ENCODE measurements at regions not wholly inside any gene's neighbourhood (a gene's known extent, or its start where the extent isn't known, plus 50 kb on each side); places are given as distances from the start of the nearest gene placed in this dataset.

DNA sequence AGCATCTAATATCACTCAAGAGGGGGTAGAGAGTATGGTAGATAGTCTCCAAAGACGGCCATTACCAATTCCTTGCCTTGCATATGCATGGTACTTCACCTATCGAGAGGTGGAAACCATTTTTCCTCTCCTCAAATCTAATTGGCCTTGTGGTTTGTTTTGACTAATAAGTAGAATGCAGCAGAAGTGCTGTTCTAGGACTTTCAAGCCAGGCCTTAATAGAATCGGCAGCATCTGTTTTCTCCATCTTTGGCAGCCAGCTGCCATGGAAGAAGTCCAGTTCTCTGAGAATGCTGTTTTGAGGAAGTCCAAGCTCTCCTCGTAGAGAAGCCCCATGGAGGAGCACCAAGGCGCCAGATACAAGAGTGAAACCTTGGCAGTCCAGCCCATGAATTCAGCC is 59.1 kb upstream of the RASGRP1 start:
- no peak overlapping the region for H3K4me3 ChIP-seq (ENCODE audit: insufficient read length, low read depth)
- no peaks in the 10 kb centered on the region for H3K9me3 ChIP-seq (ENCODE audit: insufficient read depth, low read length)
- no peaks in the 10 kb centered on the region for H3K36me3 ChIP-seq (ENCODE audit: insufficient read depth, insufficient read length, low read length)
- H3K9ac ChIP-seq (ENCODE audit: insufficient read length, low read depth) = no peak overlapping the region
- DNase-seq (ENCODE audit: low read depth, low spot score) = no peak
- H3K27me3 ChIP-seq (ENCODE audit: insufficient read depth, insufficient read length) = no peaks in the 10 kb centered on the region
- H3K4me1 ChIP-seq (ENCODE audit: insufficient read depth, insufficient read length) = no peaks in the 10 kb centered on the region
- no peak for TF ChIP-seq SUZ12 (IDR thresholded peaks at IDR 0.05; ENCODE audit: extremely low read depth, insufficient read depth, insufficient read length)
- TF ChIP-seq YY1 (IDR thresholded peaks at IDR 0.05; ENCODE audit: insufficient read depth, insufficient read length) = no peak
- TF ChIP-seq ZNF274 (IDR thresholded peaks at IDR 0.05; ENCODE audit: low read depth, low read length) = no peak

DNA sequence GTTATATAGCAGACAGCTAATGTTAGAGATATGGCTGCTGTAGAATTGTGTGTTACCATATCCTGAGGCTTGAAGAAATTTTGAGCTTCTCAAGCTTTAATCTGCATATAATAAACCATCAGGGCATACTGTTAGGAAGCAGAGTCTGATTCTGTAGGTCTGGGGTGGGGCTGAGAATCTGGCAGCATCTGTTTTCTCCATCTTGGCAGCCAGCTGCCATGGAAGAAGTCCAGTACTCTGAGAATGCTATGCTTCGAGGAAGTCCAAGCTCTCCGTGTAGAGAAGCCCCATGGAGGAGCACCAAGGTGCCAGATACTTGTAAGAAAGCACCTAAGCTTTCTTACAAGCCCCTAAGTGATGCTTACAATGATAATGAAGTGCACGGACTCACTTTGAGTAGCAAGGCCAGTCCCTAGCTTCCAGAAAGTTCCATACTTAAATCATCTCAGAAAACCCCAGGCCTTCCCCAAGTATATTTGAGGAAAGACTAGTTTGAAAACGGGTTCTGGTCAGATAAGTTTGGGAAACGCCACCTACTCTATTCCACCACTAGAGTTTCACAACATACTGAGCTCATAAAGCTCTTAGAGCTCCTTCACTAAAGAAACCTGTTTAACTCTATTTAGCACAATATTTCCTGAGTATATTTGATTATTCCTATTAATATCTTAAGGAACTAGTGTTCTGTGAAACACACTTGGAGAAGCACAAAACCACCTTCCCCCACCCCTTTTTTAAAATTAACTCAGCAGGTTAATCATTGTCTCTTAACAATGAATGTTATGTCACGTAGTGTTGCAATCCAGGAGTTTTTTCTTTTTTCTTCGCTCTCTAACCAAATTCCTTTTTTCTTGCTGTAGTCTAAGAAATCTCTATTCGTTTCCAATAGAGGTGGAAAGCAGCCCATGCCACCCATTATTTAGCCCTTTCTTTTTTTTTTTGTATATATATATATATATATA is 59.9 kb upstream of the RASGRP1 start:
- Histone ChIP-seq H3K9ac (ENCODE audit: insufficient read length, low read depth) (no peak overlapping the region), H3K4me3 (ENCODE audit: insufficient read length, low read depth) (no peak overlapping the region), H3K4me1 (ENCODE audit: insufficient read depth, insufficient read length) (no peaks in the 10 kb centered on the region), H3K27me3 (ENCODE audit: insufficient read depth, insufficient read length) (no peaks in the 10 kb centered on the region), H3K36me3 (ENCODE audit: insufficient read depth, insufficient read length, low read length) (no peaks in the 10 kb centered on the region), H3K9me3 (ENCODE audit: insufficient read depth, low read length) (no peaks in the 10 kb centered on the region)
- DNase-seq (ENCODE audit: low read depth, low spot score) = no peak
- no peak for TF ChIP-seq ZNF274 (IDR thresholded peaks at IDR 0.05; ENCODE audit: low read depth, low read length)
- TF ChIP-seq YY1 (IDR thresholded peaks at IDR 0.05; ENCODE audit: insufficient read depth, insufficient read length) = no peak
- no peak for TF ChIP-seq SUZ12 (IDR thresholded peaks at IDR 0.05; ENCODE audit: extremely low read depth, insufficient read depth, insufficient read length)

DNA sequence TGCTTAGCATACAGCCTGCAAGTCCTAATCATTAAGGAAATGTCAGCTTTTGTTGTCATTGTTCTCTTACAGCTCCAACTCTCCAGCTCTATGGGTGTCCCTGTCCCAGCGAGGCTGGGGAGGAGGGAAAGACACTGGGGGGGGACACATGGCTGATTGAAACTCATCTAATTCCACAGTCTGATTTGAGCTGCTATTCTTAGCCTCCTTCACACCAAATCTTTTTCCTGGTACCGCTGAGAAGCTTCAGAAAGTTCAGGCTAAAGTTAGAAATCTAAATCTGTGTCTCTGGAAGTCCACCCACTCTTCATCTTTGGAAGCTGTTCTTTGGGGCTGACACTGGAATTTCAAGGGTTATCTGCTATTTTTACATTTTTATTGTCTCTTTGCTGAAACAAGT is 61.3 kb upstream of the RASGRP1 start:
- Histone ChIP-seq H3K4me3 (ENCODE audit: insufficient read length, low read depth) (no peak overlapping the region), H3K9ac (ENCODE audit: insufficient read length, low read depth) (no peak overlapping the region), H3K9me3 (ENCODE audit: insufficient read depth, low read length) (no peaks in the 10 kb centered on the region), H3K36me3 (ENCODE audit: insufficient read depth, insufficient read length, low read length) (no peaks in the 10 kb centered on the region), H3K4me1 (ENCODE audit: insufficient read depth, insufficient read length) (no peaks in the 10 kb centered on the region), H3K27me3 (ENCODE audit: insufficient read depth, insufficient read length) (no peaks in the 10 kb centered on the region)
- no peak for TF ChIP-seq ZNF274 (IDR thresholded peaks at IDR 0.05; ENCODE audit: low read depth, low read length)
- no peak for TF ChIP-seq YY1 (IDR thresholded peaks at IDR 0.05; ENCODE audit: insufficient read depth, insufficient read length)
- no peak for TF ChIP-seq SUZ12 (IDR thresholded peaks at IDR 0.05; ENCODE audit: extremely low read depth, insufficient read depth, insufficient read length)
- DNase-seq (ENCODE audit: low read depth, low spot score) = no peak

DNA sequence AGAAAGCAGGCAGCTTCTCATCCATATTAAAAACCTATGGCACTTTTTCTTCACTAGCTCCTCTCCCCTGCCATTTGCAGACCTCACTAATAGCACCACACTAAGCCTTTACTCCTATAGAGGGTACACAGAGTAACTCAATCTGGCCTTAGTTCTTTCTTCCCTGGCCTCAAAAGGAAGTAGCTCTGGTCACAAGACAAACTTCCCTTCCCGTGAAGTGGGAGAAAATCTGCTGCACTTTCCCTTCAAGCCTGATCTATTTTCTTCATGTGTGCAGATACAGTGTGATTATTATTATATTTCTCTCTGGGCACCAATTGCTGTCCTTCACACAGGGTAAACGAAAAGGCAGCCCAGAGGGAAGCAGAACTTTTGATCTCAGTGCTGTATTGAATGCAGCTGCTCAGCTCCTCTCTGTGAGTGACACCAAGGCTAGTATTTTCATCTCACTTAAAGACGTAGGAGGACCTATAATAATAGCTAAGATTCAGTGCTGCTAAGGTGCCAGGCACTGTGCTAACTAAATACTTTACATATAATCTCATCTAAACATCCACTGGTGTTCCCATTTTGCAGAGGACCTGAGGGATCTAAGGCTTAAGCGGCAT is 61.9 kb upstream of the RASGRP1 start:
- TF ChIP-seq SUZ12 (IDR thresholded peaks at IDR 0.05; ENCODE audit: extremely low read depth, insufficient read depth, insufficient read length) (no peak), YY1 (IDR thresholded peaks at IDR 0.05; ENCODE audit: insufficient read depth, insufficient read length) (no peak), ZNF274 (IDR thresholded peaks at IDR 0.05; ENCODE audit: low read depth, low read length) (no peak)
- Histone ChIP-seq H3K27me3 (ENCODE audit: insufficient read depth, insufficient read length) (no peaks in the 10 kb centered on the region), H3K4me3 (ENCODE audit: insufficient read length, low read depth) (no peak overlapping the region), H3K9ac (ENCODE audit: insufficient read length, low read depth) (no peak overlapping the region), H3K9me3 (ENCODE audit: insufficient read depth, low read length) (no peaks in the 10 kb centered on the region), H3K36me3 (ENCODE audit: insufficient read depth, insufficient read length, low read length) (no peaks in the 10 kb centered on the region), H3K4me1 (ENCODE audit: insufficient read depth, insufficient read length) (no peaks in the 10 kb centered on the region)
- DNase-seq (ENCODE audit: low read depth, low spot score) = no peak

DNA sequence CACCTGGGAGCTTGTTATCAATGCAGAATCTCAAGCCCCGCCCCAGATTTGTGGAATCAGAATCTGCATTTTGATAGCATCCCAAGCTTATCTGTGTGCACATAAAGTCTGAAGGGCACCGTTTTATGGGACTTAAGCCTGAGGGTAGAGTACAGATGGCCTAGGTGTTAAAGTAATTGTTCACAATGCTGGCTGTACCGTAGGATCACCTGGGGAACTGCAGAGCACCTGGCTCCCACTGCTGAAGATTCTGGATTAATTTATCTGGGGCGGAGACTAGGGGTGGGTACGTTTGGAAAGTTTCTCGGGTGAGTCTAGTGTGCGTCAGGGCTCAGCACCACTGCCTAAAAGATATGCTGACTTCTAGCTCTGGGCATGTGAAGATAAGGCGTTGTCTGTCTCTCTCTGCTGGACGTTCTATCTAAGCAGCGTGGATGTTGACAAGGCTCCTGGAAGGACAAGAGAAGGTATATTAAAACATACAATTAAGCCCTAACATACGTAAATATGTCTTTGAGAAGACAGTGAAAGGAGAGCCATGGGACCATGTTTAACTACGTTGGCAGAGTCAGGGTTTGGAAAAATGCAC is 63.2 kb upstream of the RASGRP1 start:
- Histone ChIP-seq H3K27me3 (ENCODE audit: insufficient read depth, insufficient read length) (no peaks in the 10 kb centered on the region), H3K9me3 (ENCODE audit: insufficient read depth, low read length) (no peaks in the 10 kb centered on the region), H3K9ac (ENCODE audit: insufficient read length, low read depth) (no peak overlapping the region), H3K4me1 (ENCODE audit: insufficient read depth, insufficient read length) (no peaks in the 10 kb centered on the region), H3K36me3 (ENCODE audit: insufficient read depth, insufficient read length, low read length) (no peaks in the 10 kb centered on the region), H3K4me3 (ENCODE audit: insufficient read length, low read depth) (no peak overlapping the region)
- DNase-seq (ENCODE audit: low read depth, low spot score) = no peak
- TF ChIP-seq ZNF274 (IDR thresholded peaks at IDR 0.05; ENCODE audit: low read depth, low read length) = no peak
- TF ChIP-seq YY1 (IDR thresholded peaks at IDR 0.05; ENCODE audit: insufficient read depth, insufficient read length) = no peak
- TF ChIP-seq SUZ12 (IDR thresholded peaks at IDR 0.05; ENCODE audit: extremely low read depth, insufficient read depth, insufficient read length) = no peak

DNA sequence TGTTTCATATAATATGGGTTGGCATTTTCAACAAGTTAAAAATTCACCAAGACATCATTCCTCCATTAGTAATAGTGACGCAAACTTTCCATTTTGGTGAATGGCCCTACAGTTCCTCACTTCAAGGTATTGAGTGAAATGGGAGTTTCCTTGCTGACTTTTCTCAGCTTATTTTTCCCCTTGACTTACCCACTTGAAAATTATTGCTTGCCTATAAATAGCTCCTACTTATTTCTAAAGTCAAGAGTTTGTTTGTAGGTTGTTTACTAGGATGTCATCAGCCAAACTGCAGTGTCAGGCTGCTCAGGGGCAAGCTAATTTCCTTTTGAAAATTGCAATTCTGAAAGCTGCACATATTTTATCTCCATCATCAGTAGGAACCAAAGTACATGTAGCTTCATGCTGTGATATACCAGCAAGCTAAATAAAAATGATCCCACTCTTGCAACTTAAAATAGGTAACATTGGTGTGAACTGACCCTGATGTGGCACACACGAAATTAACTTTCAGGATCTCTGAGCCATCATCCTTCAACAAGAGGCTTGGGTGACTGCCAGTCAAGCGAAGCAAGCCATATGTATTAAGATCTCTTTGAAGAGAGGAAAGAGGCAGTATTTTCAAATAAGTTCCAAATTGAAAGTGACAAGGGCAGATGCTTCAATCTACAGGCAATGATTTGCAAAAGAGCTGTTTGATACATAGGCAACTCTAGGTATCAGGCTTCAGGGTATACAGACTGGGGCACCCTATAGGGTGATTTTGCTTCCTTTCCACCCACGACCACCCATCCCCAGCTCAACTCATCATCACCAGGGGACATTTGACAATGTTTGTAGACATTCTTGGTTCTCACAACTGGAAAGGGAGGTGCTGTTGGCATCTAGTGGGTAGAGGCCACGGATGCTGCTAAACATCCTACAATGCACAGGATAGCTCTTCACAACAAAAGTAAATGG is 66.8 kb upstream of the RASGRP1 start:
- DNase-seq (ENCODE audit: low read depth, low spot score) = no peak
- H3K4me1 ChIP-seq (ENCODE audit: insufficient read depth, insufficient read length) = no peaks in the 10 kb centered on the region
- H3K9me3 ChIP-seq (ENCODE audit: insufficient read depth, low read length) = no peaks in the 10 kb centered on the region
- no peak overlapping the region for H3K4me3 ChIP-seq (ENCODE audit: insufficient read length, low read depth)
- H3K9ac ChIP-seq (ENCODE audit: insufficient read length, low read depth) = no peak overlapping the region
- TF ChIP-seq ZNF274 (IDR thresholded peaks at IDR 0.05; ENCODE audit: low read depth, low read length) (no peak), SUZ12 (IDR thresholded peaks at IDR 0.05; ENCODE audit: extremely low read depth, insufficient read depth, insufficient read length) (no peak), YY1 (IDR thresholded peaks at IDR 0.05; ENCODE audit: insufficient read depth, insufficient read length) (no peak)
- no peaks in the 10 kb centered on the region for H3K27me3 ChIP-seq (ENCODE audit: insufficient read depth, insufficient read length)
- no peaks in the 10 kb centered on the region for H3K36me3 ChIP-seq (ENCODE audit: insufficient read depth, insufficient read length, low read length)
